AG09319 (cell line): ENCODE measurements at regions not wholly inside any gene's neighbourhood (a gene's known extent, or its start where the extent isn't known, plus 50 kb on each side); places are given as distances from the start of the nearest gene placed in this dataset.
"Not testable (repeated sequence)": the region's sequence is repeated elsewhere in the genome, so short reads cannot be mapped to it uniquely, and the experiment has no call there.

Experiments
- DNase-seq: peaks from one replicate; pipeline ENCODE4 v3.0.0-alpha.2; 2010; ENCODE audit warnings: low read depth; ENCODE audit errors: extremely low read depth
- CTCF ChIP-seq: IDR thresholded peaks from 2 replicates; pipeline ENCODE4 v1.5.1; 2011; ENCODE audit warnings: low read depth, mild to moderate bottlenecking, inconsistent platforms, low read length, moderate library complexity

GRCh38 chr9:19875291-19875920 lies 86.6 kb upstream of the SLC24A2 start:
- TF ChIP-seq CTCF, result no peak
- DNase-seq, result no peak

- DNase-seq, result not testable (repeated sequence)
Observed at GRCh38 chr9:19873188-19873587, 84.4 kb upstream of the SLC24A2 start.

- DNase-seq, result no peak
- TF ChIP-seq CTCF, result no peak
Observed at GRCh38 chr9:19870988-19871387, 82.2 kb upstream of the SLC24A2 start.

GRCh38 chr9:19840953-19841352 lies 52.1 kb upstream of the SLC24A2 start:
- TF ChIP-seq CTCF, result no peak
- no peak for DNase-seq
